ENCODE measurements at regions not wholly inside any gene's neighbourhood (a gene's known extent, or its start where the extent isn't known, plus 50 kb on each side); places are given as distances from the start of the nearest gene placed in this dataset.

- no peak overlapping the region for H3K9ac ChIP-seq
- no peak overlapping the region for H3K4me2 ChIP-seq
- H3K36me3 ChIP-seq (ENCODE audit: insufficient read depth) = no peaks in the 10 kb centered on the region
- TF ChIP-seq, protein P1, sequence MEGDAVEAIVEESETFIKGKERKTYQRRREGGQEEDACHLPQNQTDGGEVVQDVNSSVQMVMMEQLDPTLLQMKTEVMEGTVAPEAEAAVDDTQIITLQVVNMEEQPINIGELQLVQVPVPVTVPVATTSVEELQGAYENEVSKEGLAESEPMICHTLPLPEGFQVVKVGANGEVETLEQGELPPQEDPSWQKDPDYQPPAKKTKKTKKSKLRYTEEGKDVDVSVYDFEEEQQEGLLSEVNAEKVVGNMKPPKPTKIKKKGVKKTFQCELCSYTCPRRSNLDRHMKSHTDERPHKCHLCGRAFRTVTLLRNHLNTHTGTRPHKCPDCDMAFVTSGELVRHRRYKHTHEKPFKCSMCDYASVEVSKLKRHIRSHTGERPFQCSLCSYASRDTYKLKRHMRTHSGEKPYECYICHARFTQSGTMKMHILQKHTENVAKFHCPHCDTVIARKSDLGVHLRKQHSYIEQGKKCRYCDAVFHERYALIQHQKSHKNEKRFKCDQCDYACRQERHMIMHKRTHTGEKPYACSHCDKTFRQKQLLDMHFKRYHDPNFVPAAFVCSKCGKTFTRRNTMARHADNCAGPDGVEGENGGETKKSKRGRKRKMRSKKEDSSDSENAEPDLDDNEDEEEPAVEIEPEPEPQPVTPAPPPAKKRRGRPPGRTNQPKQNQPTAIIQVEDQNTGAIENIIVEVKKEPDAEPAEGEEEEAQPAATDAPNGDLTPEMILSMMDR (conservative IDR thresholded peaks at IDR 0.05; ENCODE audit: low read depth, low read length) = no peak
- H4K20me1 ChIP-seq (ENCODE audit: insufficient read depth) = no peaks in the 10 kb centered on the region
- no peaks in the 10 kb centered on the region for H3K4me1 ChIP-seq (ENCODE audit: low read depth, poor library complexity, severe bottlenecking)
- H3K4me3 ChIP-seq (IDR thresholded peaks at IDR 0.05; ENCODE audit: insufficient read depth, low read depth, low read length) = no peak overlapping the region
- no peak overlapping the region for H3K27ac ChIP-seq
- no peak overlapping the region for H2AFZ ChIP-seq (ENCODE audit: low read depth)
- no peaks in the 10 kb centered on the region for H3K27me3 ChIP-seq (ENCODE audit: insufficient read depth, low read depth)
- H3K79me2 ChIP-seq (ENCODE audit: insufficient read depth, low read depth) = no peaks in the 10 kb centered on the region
Measured at GRCh38 chr7:46999866-47000265, 582.0 kb downstream of the TNS3 start.

DNA sequence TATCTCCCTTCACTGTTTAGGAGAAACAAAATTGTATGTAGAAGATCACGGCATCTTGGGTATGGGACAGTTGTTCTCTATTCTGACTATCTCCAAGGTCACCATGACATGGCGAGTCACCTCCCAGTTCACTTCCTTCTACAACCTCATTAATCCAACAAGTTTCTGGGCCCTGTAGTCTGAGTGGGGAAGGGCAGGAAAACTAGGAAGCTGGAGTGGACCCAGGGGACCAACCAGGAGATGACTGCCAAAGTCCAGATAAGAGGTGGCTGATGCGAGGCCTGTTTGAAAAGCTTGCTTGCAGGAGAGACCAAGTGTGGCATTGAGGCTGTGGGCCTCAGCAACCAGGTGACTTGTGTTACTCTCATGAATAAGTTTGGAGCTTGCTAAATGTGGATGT, 584.9 kb downstream of the TNS3 start:
- TF ChIP-seq, protein P1 (conservative IDR thresholded peaks at IDR 0.05; ENCODE audit: low read depth, low read length) = no peak
- H2AFZ ChIP-seq (ENCODE audit: low read depth) = no peak overlapping the region

GRCh38 chr7:46993396-46993795, 588.5 kb downstream of the TNS3 start:
- Histone ChIP-seq H3K9ac (no peak overlapping the region), H3K4me3 (IDR thresholded peaks at IDR 0.05; ENCODE audit: insufficient read depth, low read depth, low read length) (no peak overlapping the region), H3K4me1 (ENCODE audit: low read depth, poor library complexity, severe bottlenecking) (no peaks in the 10 kb centered on the region), H3K36me3 (ENCODE audit: insufficient read depth) (no peaks in the 10 kb centered on the region), H3K79me2 (ENCODE audit: insufficient read depth, low read depth) (no peaks in the 10 kb centered on the region), H2AFZ (ENCODE audit: low read depth) (no peak overlapping the region), H3K27ac (no peak overlapping the region), H3K4me2 (no peak overlapping the region), H3K27me3 (ENCODE audit: insufficient read depth, low read depth) (no peaks in the 10 kb centered on the region), H4K20me1 (ENCODE audit: insufficient read depth) (no peaks in the 10 kb centered on the region)
- TF ChIP-seq, protein P1 (conservative IDR thresholded peaks at IDR 0.05; ENCODE audit: low read depth, low read length) = no peak

More for the DNA sequence above, 584.9 kb downstream of the TNS3 start:
- Histone ChIP-seq H3K4me1 (ENCODE audit: low read depth, poor library complexity, severe bottlenecking) (no peaks in the 10 kb centered on the region), H4K20me1 (ENCODE audit: insufficient read depth) (no peaks in the 10 kb centered on the region), H3K9ac (no peak overlapping the region), H3K4me3 (IDR thresholded peaks at IDR 0.05; ENCODE audit: insufficient read depth, low read depth, low read length) (no peak overlapping the region), H3K27me3 (ENCODE audit: insufficient read depth, low read depth) (no peaks in the 10 kb centered on the region), H3K79me2 (ENCODE audit: insufficient read depth, low read depth) (no peaks in the 10 kb centered on the region), H3K4me2 (no peak overlapping the region), H3K36me3 (ENCODE audit: insufficient read depth) (no peaks in the 10 kb centered on the region), H3K27ac (no peak overlapping the region)

DNA sequence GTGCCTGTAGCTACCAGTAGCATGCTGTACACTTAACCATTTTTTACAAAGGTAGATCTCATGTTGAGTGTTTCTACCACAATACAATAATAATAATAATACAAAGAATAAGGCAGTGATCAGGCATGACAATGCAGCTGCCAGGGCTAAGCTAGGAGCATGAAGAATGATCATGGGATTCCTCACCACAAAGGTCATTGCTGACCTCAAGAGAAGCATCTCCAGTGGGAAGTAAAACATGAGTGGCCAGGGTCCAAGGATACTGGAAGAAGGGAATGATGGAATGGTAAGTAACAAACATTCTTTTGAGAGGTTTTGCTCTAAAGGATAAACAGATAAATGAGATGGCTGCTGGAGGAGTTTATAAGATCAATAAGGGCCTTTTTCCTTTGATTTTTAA, 591.1 kb downstream of the TNS3 start:
- Histone ChIP-seq H3K9ac (no peak overlapping the region), H3K27me3 (ENCODE audit: insufficient read depth, low read depth) (no peaks in the 10 kb centered on the region), H4K20me1 (ENCODE audit: insufficient read depth) (no peaks in the 10 kb centered on the region), H3K4me3 (IDR thresholded peaks at IDR 0.05; ENCODE audit: insufficient read depth, low read depth, low read length) (no peak overlapping the region), H3K79me2 (ENCODE audit: insufficient read depth, low read depth) (no peaks in the 10 kb centered on the region), H3K4me2 (no peak overlapping the region), H3K27ac (no peak overlapping the region), H3K36me3 (ENCODE audit: insufficient read depth) (no peaks in the 10 kb centered on the region), H3K4me1 (ENCODE audit: low read depth, poor library complexity, severe bottlenecking) (no peaks in the 10 kb centered on the region), H2AFZ (ENCODE audit: low read depth) (no peak overlapping the region)
- TF ChIP-seq, protein P1 (conservative IDR thresholded peaks at IDR 0.05; ENCODE audit: low read depth, low read length) = no peak
